HCT116 (cell line): ENCODE measurements at regions not wholly inside any gene's neighbourhood (a gene's known extent, or its start where the extent isn't known, plus 50 kb on each side); places are given as distances from the start of the nearest gene placed in this dataset.

Source experiments
- ATAC-seq: fragments of 200-7000 bp; cut with Tn5 transposase; 2 replicates; pipeline ENCODE4 v1.9.1; 2020; ENCODE audit warnings: mild to moderate bottlenecking, moderate library complexity
- BruUV-seq: library from RNA; stranded (reverse); fragments of 400-500 nt; replicated peaks from 2 replicates; lab custom pipeline; 2021; lab: Mats Ljungman, UMichigan
- CTCF ChIA-PET: fragments of 300-600 bp; sonication (Branson Sonifier 250); formaldehyde crosslinking; loops from one replicate; lab custom pipeline; 2021; ENCODE audit warnings: antibody characterized with exemption; lab: Charles Lee
- POLR2A ChIA-PET: fragments of 300-600, 350-600 bp; sonication (Branson Sonifier 250); formaldehyde crosslinking; loops from one replicate; lab custom pipeline; 2021; ENCODE audit warnings: antibody characterized with exemption; lab: Charles Lee
- RAD21 ChIA-PET, 2 experiments: fragments of 300-600 bp; sonication (Branson Sonifier 250); formaldehyde crosslinking; loops; one replicate each; lab custom pipeline; 2023; ENCODE audit warnings: low total read pairs in 2 of 2; ENCODE audit not compliant: uncharacterized antibody in 2 of 2, unreplicated experiment in 2 of 2, low non-redundant PET in 1 of 2; lab: Charles Lee
- DNase-seq: peaks from one replicate; pipeline ENCODE4 v3.0.0-alpha.2; 2010; ENCODE audit warnings: low read depth, low spot score
- H2AFZ ChIP-seq: fragments of 200-600 bp; shearing (Covaris generic), sonication (generic); 2 replicates; pipeline ENCODE4 v1.6.1; 2017; ENCODE audit warnings: low read depth, mixed run types, mixed read lengths, antibody characterized with exemption, low read length; ENCODE audit not compliant: poor library complexity, severe bottlenecking
- H3K27ac ChIP-seq: 2 replicates; pipeline ENCODE4 v1.5.1; 2012; ENCODE audit warnings: low read depth, low read length
- H3K27me3 ChIP-seq: fragments of 200-600 bp; sonication (generic); 2 replicates; pipeline ENCODE4 v1.6.1; 2016; ENCODE audit warnings: mixed run types, low read length, mixed read lengths; ENCODE audit not compliant: insufficient read depth
- H3K36me3 ChIP-seq, 2 experiments: fragments of 200-500 bp in 1 of 2; fragments of 200-600 bp in 1 of 2; sonication (Bioruptor generic) in 1 of 2; sonication (generic) in 1 of 2; 2 replicates each; pipeline versions ENCODE4 v1.5.1 to v1.6.1; 2014 to 2016; ENCODE audit warnings: low read length in 2 of 2, inconsistent platforms in 1 of 2, mixed read lengths in 1 of 2, mixed run types in 1 of 2; ENCODE audit not compliant: insufficient read depth in 2 of 2, control insufficient read depth in 1 of 2
- H3K4me1 ChIP-seq, 2 experiments: fragments of 200-600 bp in 1 of 2; sonication (generic) in 1 of 2; 2 replicates each; pipeline versions ENCODE4 v1.5.1 to v1.6.1; 2012 to 2017; ENCODE audit warnings: low read length in 2 of 2, inconsistent platforms in 1 of 2, mild to moderate bottlenecking in 1 of 2, mixed read lengths in 1 of 2, mixed run types in 1 of 2, moderate library complexity in 1 of 2; ENCODE audit not compliant: insufficient read depth in 2 of 2, control insufficient read depth in 1 of 2
- H3K4me2 ChIP-seq: fragments of 200-600 bp; sonication (generic); 2 replicates; pipeline ENCODE4 v1.6.1; 2017; ENCODE audit warnings: mixed run types, low read length, mixed read lengths
- H3K4me3 ChIP-seq, 2 experiments: fragments of 200-600 bp in 1 of 2; sonication (generic) in 1 of 2; replicated peaks in 1 of 2; 2 replicates each; pipeline ENCODE4 v1.5.1; 2011 to 2016; ENCODE audit warnings: low read length in 2 of 2, control low read depth in 1 of 2, low read depth in 1 of 2, mild to moderate bottlenecking in 1 of 2, mixed read lengths in 1 of 2, mixed run types in 1 of 2
- H3K79me2 ChIP-seq: fragments of 200-600 bp; sonication (generic); 2 replicates; pipeline ENCODE4 v1.6.1; 2017; ENCODE audit warnings: mild to moderate bottlenecking, mixed run types, low read length, moderate library complexity, mixed read lengths; ENCODE audit not compliant: insufficient read depth
- H3K9ac ChIP-seq: fragments of 200-600 bp; sonication (generic); 2 replicates; pipeline ENCODE4 v1.6.1; 2016; ENCODE audit warnings: low read length, mixed read lengths
- H3K9me2 ChIP-seq: fragments of 200-600 bp; sonication (generic), shearing (Covaris generic); 2 replicates; pipeline ENCODE4 v1.6.1; 2017; ENCODE audit warnings: mixed run types, mild to moderate bottlenecking, moderate library complexity; ENCODE audit not compliant: insufficient read depth
- H3K9me3 ChIP-seq, 2 experiments: fragments of 200-500 bp in 1 of 2; fragments of 200-600 bp in 1 of 2; sonication (Bioruptor generic) in 1 of 2; sonication (generic) in 1 of 2; 2 replicates each; pipeline ENCODE4 v1.6.1; 2014 to 2017; ENCODE audit warnings: low read length in 2 of 2, mixed read lengths in 2 of 2, inconsistent platforms in 1 of 2, low read depth in 1 of 2, mild to moderate bottlenecking in 1 of 2, mixed run types in 1 of 2, moderate library complexity in 1 of 2; ENCODE audit not compliant: control insufficient read depth in 1 of 2, insufficient read depth in 1 of 2
- H4K20me1 ChIP-seq: fragments of 200-600 bp; sonication (generic), shearing (Covaris generic); 2 replicates; pipeline ENCODE4 v1.6.1; 2017; ENCODE audit warnings: mixed run types, mild to moderate bottlenecking, moderate library complexity; ENCODE audit not compliant: insufficient read depth
- CBX3 ChIP-seq: IDR thresholded peaks from 2 replicates; pipeline ENCODE4 v1.6.1; 2012; ENCODE audit warnings: low read depth
- CTCF ChIP-seq, 3 experiments: fragments of 200-600 bp in 1 of 3; sonication (generic) in 1 of 3; IDR thresholded peaks in 2 of 3; conservative IDR thresholded peaks in 1 of 3; 2 replicates each; pipeline ENCODE4 v1.5.1; 2012 to 2017; ENCODE audit warnings: low read depth in 2 of 3, low read length in 2 of 3, antibody characterized with exemption in 1 of 3, borderline replicate concordance in 1 of 3, control low read depth in 1 of 3, mild to moderate bottlenecking in 1 of 3, mixed read lengths in 1 of 3, mixed run types in 1 of 3, moderate library complexity in 1 of 3; ENCODE audit not compliant: insufficient read depth in 1 of 3
- ELF1 ChIP-seq: IDR thresholded peaks from 2 replicates; pipeline ENCODE4 v1.6.1; 2012; ENCODE audit warnings: low read depth, borderline replicate concordance
- EZH2 ChIP-seq: fragments of 200-600 bp; sonication (generic); IDR thresholded peaks from 2 replicates; pipeline ENCODE4 v1.6.1; 2017; ENCODE audit warnings: antibody characterized with exemption, mixed run types
- JUND ChIP-seq: IDR thresholded peaks from 2 replicates; pipeline ENCODE4 v1.6.1; 2012
- MAX ChIP-seq: IDR thresholded peaks from 2 replicates; pipeline ENCODE4 v1.6.1; 2012
- POLR2A ChIP-seq: IDR thresholded peaks from 2 replicates; pipeline ENCODE4 v1.7.0; 2011; ENCODE audit warnings: borderline replicate concordance; ENCODE audit not compliant: insufficient read depth, insufficient read length; ENCODE audit errors: extremely low read depth
- POLR2AphosphoS5 ChIP-seq: IDR thresholded peaks from 2 replicates; pipeline ENCODE4 v1.6.1; 2011; ENCODE audit warnings: mild to moderate bottlenecking, low read depth, low read length, moderate library complexity
- RAD21 ChIP-seq: IDR thresholded peaks from 2 replicates; pipeline ENCODE4 v1.6.1; 2012; ENCODE audit warnings: low read depth, mild to moderate bottlenecking
- REST ChIP-seq: IDR thresholded peaks from 2 replicates; pipeline ENCODE4 v1.6.1; 2012; ENCODE audit warnings: low read depth
- SIN3A ChIP-seq: IDR thresholded peaks from 2 replicates; pipeline ENCODE4 v1.6.1; 2012; ENCODE audit warnings: low read depth
- SP1 ChIP-seq: IDR thresholded peaks from 2 replicates; pipeline ENCODE4 v1.6.1; 2012; ENCODE audit warnings: low read depth
- YY1 ChIP-seq: IDR thresholded peaks from 2 replicates; pipeline ENCODE4 v1.6.1; 2011; ENCODE audit warnings: low read length, low read depth, moderate library complexity, mild to moderate bottlenecking; ENCODE audit not compliant: insufficient replicate concordance; ENCODE audit errors: extremely low read depth
- ZNF274 ChIP-seq: fragments of 200-500 bp; sonication (Bioruptor generic); IDR thresholded peaks from 2 replicates; pipeline ENCODE4 v1.6.1; 2014; ENCODE audit warnings: mild to moderate bottlenecking, low read depth, low read length, inconsistent platforms
- intact Hi-C: fragments of 100-400 bp; cut with micrococcal nuclease; formaldehyde crosslinking; loops from 2 replicates; pipeline ENCODE4 v1.10.0; 2022

- ATAC-seq, result no peak
- Histone ChIP-seq H3K36me3 (no peaks in the 10 kb centered on the region), H3K4me2 (no peak overlapping the region), H2AFZ (no peak overlapping the region), H4K20me1 (no peaks in the 10 kb centered on the region), H3K9me2 (no peaks in the 10 kb centered on the region), H3K9me3 (no peaks in the 10 kb centered on the region; a peak in 1 of 4 replicates), H3K4me1 (no peaks in the 10 kb centered on the region), H3K4me3 (no peak overlapping the region), H3K27me3 (no peaks in the 10 kb centered on the region)
- POLR2A ChIA-PET, result no interaction called here
- no peak for DNase-seq
- BruUV-seq, result no TSS peak
- no peak for TF ChIP-seq POLR2AphosphoS5
- TF ChIP-seq RAD21, result no peak
- no peak for TF ChIP-seq JUND
- TF ChIP-seq YY1, result no peak
- TF ChIP-seq, all 23 proteins: peak for 0
- ChIA-PET RAD21 (no interaction called here), CTCF (no interaction called here)
- Histone ChIP-seq H3K79me2 (no peaks in the 10 kb centered on the region), H3K27ac (no peak overlapping the region), H3K9ac (no peak overlapping the region)
- intact Hi-C loops, result no loop called here
Observed at GRCh38 chr6:169862043-169862891, 110.8 kb downstream of the ERMARD start.

GRCh38 chr6:169861431-169862042, 110.1 kb downstream of the ERMARD start:
- no peaks in the 10 kb centered on the region for H3K27me3 ChIP-seq
- BruUV-seq, result no TSS peak
- CTCF ChIA-PET, result no interaction called here
- no peak for TF ChIP-seq REST
- TF ChIP-seq POLR2AphosphoS5, result no peak
- TF ChIP-seq MAX, result no peak
- TF ChIP-seq POLR2A, result no peak
- TF ChIP-seq CTCF (IDR thresholded peaks at IDR 0.05 in 2 of 3, conservative IDR thresholded peaks at IDR 0.05 in 1 of 3; ENCODE audit: borderline replicate concordance in 1 of 3, insufficient read depth in 1 of 3, low read depth in 2 of 3, low read length in 2 of 3), result no peak
- TF ChIP-seq ELF1, result no peak
- no peak for TF ChIP-seq ZNF274
- TF ChIP-seq EZH2, result no peak
- no peak for TF ChIP-seq CBX3
- TF ChIP-seq SIN3A, result no peak
- TF ChIP-seq SP1, result no peak

More at GRCh38 chr6:169861431-169862042, 110.1 kb downstream of the ERMARD start:
- Histone ChIP-seq H3K9me3 (no peaks in the 10 kb centered on the region; a peak in 1 of 4 replicates), H3K36me3 (no peaks in the 10 kb centered on the region), H2AFZ (no peak overlapping the region), H3K27ac (no peak overlapping the region), H4K20me1 (no peaks in the 10 kb centered on the region), H3K79me2 (no peaks in the 10 kb centered on the region), H3K4me1 (no peaks in the 10 kb centered on the region), H3K9ac (no peak overlapping the region), H3K4me3 (no peak overlapping the region), H3K4me2 (no peak overlapping the region), H3K9me2 (no peaks in the 10 kb centered on the region)
- RAD21 ChIA-PET, result no interaction called here
- intact Hi-C loops, result no loop called here
- DNase-seq (no peak), ATAC-seq (no peak)
- POLR2A ChIA-PET, result no interaction called here
